Keratinocyte (primary cell): ENCODE measurements at regions not wholly inside any gene's neighbourhood (a gene's known extent, or its start where the extent isn't known, plus 50 kb on each side); places are given as distances from the start of the nearest gene placed in this dataset.

Experiments used
- CTCF ChIP-seq, 3 experiments: IDR thresholded peaks in 1 of 3; conservative IDR thresholded peaks in 1 of 3; optimal IDR thresholded peaks in 1 of 3; 2 replicates in 2 of 3; 3 replicates in 1 of 3; pipeline versions ENCODE3 to v1.5.1; 2011; ENCODE audit warnings: low read length in 3 of 3, mild to moderate bottlenecking in 3 of 3, moderate library complexity in 2 of 3, control low read depth in 1 of 3, inconsistent platforms in 1 of 3; ENCODE audit not compliant: insufficient read depth in 2 of 3; ENCODE audit errors: extremely low read depth in 1 of 3
- EZH2 ChIP-seq: IDR thresholded peaks from one replicate; pipeline ENCODE4 v1.6.1; 2012; ENCODE audit warnings: inconsistent platforms, mild to moderate bottlenecking, low read length, moderate library complexity

- TF ChIP-seq CTCF (optimal IDR thresholded peaks at IDR 0.05 in 1 of 3, IDR thresholded peaks at IDR 0.05 in 1 of 3, conservative IDR thresholded peaks at IDR 0.05 in 1 of 3; ENCODE audit: extremely low read depth in 1 of 3, insufficient read depth in 2 of 3, low read length in 3 of 3) (no peak), EZH2 (no peak)
Observed at GRCh38 chr7:128162666-128163065, 78.4 kb upstream of the LEP start.
